GM23338 (cell line): ENCODE measurements at regions not wholly inside any gene's neighbourhood (a gene's known extent, or its start where the extent isn't known, plus 50 kb on each side); places are given as distances from the start of the nearest gene placed in this dataset.

Experiments used
- ATAC-seq: fragments of 200-7000 bp; cut with Tn5 transposase; 3 replicates; pipeline ENCODE4 v1.9.1; 2020
- DNase-seq: peaks from one replicate; pipeline ENCODE4 v3.0.0-alpha.2; 2015; ENCODE audit warnings: low spot score
- H2AFZ ChIP-seq: fragments of 200-600 bp; sonication (generic); 2 replicates; pipeline ENCODE4 v1.8.0; 2016; ENCODE audit warnings: antibody characterized with exemption, mild to moderate bottlenecking, moderate library complexity
- H3F3A ChIP-seq: fragments of 200-600 bp; sonication (generic); replicated peaks from 2 replicates; pipeline ENCODE4 v1.8.0; 2017; ENCODE audit warnings: antibody characterized with exemption, mixed run types, low read depth
- H3K27ac ChIP-seq: fragments of 200-600 bp; sonication (generic); 2 replicates; pipeline ENCODE4 v1.6.1; 2016; ENCODE audit warnings: low read depth
- H3K27me3 ChIP-seq: fragments of 200-600 bp; sonication (generic); 2 replicates; pipeline ENCODE4 v1.8.0; 2016; ENCODE audit warnings: mild to moderate bottlenecking, mixed run types, moderate library complexity; ENCODE audit not compliant: insufficient read depth
- H3K36me3 ChIP-seq: fragments of 200-600 bp; sonication (generic); 2 replicates; pipeline ENCODE4 v1.8.0; 2016; ENCODE audit warnings: mild to moderate bottlenecking; ENCODE audit not compliant: insufficient read depth
- H3K4me1 ChIP-seq: fragments of 200-600 bp; sonication (generic); 2 replicates; pipeline ENCODE4 v1.8.0; 2016; ENCODE audit warnings: mild to moderate bottlenecking, moderate library complexity; ENCODE audit not compliant: insufficient read depth
- H3K4me2 ChIP-seq: fragments of 200-600 bp; sonication (generic); 2 replicates; pipeline ENCODE4 v1.7.1; 2017; ENCODE audit warnings: mixed run types
- H3K4me3 ChIP-seq: fragments of 200-600 bp; sonication (generic); 2 replicates; pipeline ENCODE4 v1.6.1; 2016; ENCODE audit warnings: mixed run types
- H3K79me2 ChIP-seq: fragments of 200-600 bp; sonication (generic); replicated peaks from 2 replicates; pipeline ENCODE4 v1.8.0; 2017; ENCODE audit warnings: mild to moderate bottlenecking; ENCODE audit not compliant: insufficient read depth
- H3K9me2 ChIP-seq: fragments of 200-600 bp; sonication (generic); 2 replicates; pipeline ENCODE4 v1.8.0; 2017; ENCODE audit not compliant: insufficient read depth
- H4K20me1 ChIP-seq: fragments of 200-600 bp; sonication (generic); replicated peaks from 2 replicates; pipeline ENCODE4 v1.8.0; 2017; ENCODE audit warnings: mild to moderate bottlenecking; ENCODE audit not compliant: insufficient read depth
- H3K27ac Mint-ChIP-seq: 2 replicates; pipeline ENCODE4 v1.8.0; 2020; ENCODE audit warnings: inconsistent platforms, mild to moderate bottlenecking, moderate library complexity, mixed read lengths
- H3K27me3 Mint-ChIP-seq: 3 replicates; pipeline ENCODE4 v1.8.0; 2022; ENCODE audit warnings: low read depth, mild to moderate bottlenecking, moderate library complexity, mixed read lengths, inconsistent platforms; ENCODE audit not compliant: insufficient read depth, poor library complexity
- H3K36me3 Mint-ChIP-seq: 3 replicates; pipeline ENCODE4 v1.8.0; 2021; ENCODE audit warnings: low read depth, mild to moderate bottlenecking, inconsistent platforms, moderate library complexity, mixed read lengths
- H3K4me1 Mint-ChIP-seq: 3 replicates; pipeline ENCODE4 v1.8.0; 2020; ENCODE audit warnings: mild to moderate bottlenecking, inconsistent platforms, mixed read lengths
- H3K4me3 Mint-ChIP-seq: 3 replicates; pipeline ENCODE4 v1.8.0; 2021; ENCODE audit warnings: moderate library complexity, mild to moderate bottlenecking, inconsistent platforms, mixed read lengths
- H3K9me3 Mint-ChIP-seq: 3 replicates; pipeline ENCODE4 v1.8.0; 2020; ENCODE audit warnings: moderate library complexity, mild to moderate bottlenecking, inconsistent platforms, mixed read lengths
- CREB1 ChIP-seq: fragments of 250-450 bp; sonication (Bioruptor Pico); IDR thresholded peaks from 2 replicates; pipeline ENCODE4 v1.5.0; 2020; ENCODE audit warnings: low read depth, mild to moderate bottlenecking, moderate library complexity
- CTCF ChIP-seq, 2 experiments: fragments of 200-600 bp in 1 of 2; sonication (generic) in 1 of 2; conservative IDR thresholded peaks; 2 replicates each; pipeline versions ENCODE4 v1.5.1 to v1.6.1; 2016 to 2017; ENCODE audit warnings: antibody characterized with exemption in 2 of 2, low read depth in 2 of 2, mild to moderate bottlenecking in 2 of 2, moderate library complexity in 1 of 2
- EZH2phosphoT487 ChIP-seq: fragments of 200-600 bp; sonication (generic); IDR thresholded peaks from one replicate; pipeline ENCODE4 v1.8.1; 2018; ENCODE audit warnings: antibody characterized with exemption; ENCODE audit not compliant: unreplicated experiment
- JUNB ChIP-seq: IDR thresholded peaks from one replicate; pipeline ENCODE4 v1.6.1; 2016; ENCODE audit warnings: antibody characterized with exemption; ENCODE audit not compliant: unreplicated experiment
- NANOG ChIP-seq: IDR thresholded peaks from 2 replicates; pipeline ENCODE4 v1.6.1; 2016; ENCODE audit warnings: antibody characterized with exemption, borderline replicate concordance
- REST ChIP-seq: IDR thresholded peaks from one replicate; pipeline ENCODE4 v1.6.1; 2018; ENCODE audit warnings: antibody characterized with exemption; ENCODE audit not compliant: unreplicated experiment
- ZNF114 ChIP-seq: fragments of 250-450 bp; sonication (Bioruptor Pico); IDR thresholded peaks from 2 replicates; pipeline ENCODE4 v1.5.0; 2020; ENCODE audit warnings: mild to moderate bottlenecking, moderate library complexity
- ZNF331 ChIP-seq: fragments of 250-450 bp; sonication (Bioruptor Pico); IDR thresholded peaks from 2 replicates; pipeline ENCODE4 v1.5.0; 2020; ENCODE audit warnings: low read depth, mild to moderate bottlenecking, moderate library complexity
- ZNF462 ChIP-seq: fragments of 250-450 bp; sonication (Bioruptor Pico); IDR thresholded peaks from 2 replicates; pipeline ENCODE4 v1.5.0; 2020; ENCODE audit warnings: mild to moderate bottlenecking, moderate library complexity

GRCh38 chr6:56004426-56004825 lies 129.0 kb upstream of the BMP5 start:
- Mint-ChIP-seq H3K36me3 (no peaks in the 10 kb centered on the region; the same call in 2 of the 3 replicates), H3K27ac (no peak overlapping the region)
- H2AFZ ChIP-seq = no peak overlapping the region; the same call in 1 of the 2 replicates

More at GRCh38 chr6:56004426-56004825, 129.0 kb upstream of the BMP5 start:
- Mint-ChIP-seq H3K4me3 (no peak overlapping the region), H3K4me1 (no peaks in the 10 kb centered on the region), H3K27me3 (no peaks in the 10 kb centered on the region), H3K9me3 (no peaks in the 10 kb centered on the region)
- no peaks in the 10 kb centered on the region for H3K27me3 ChIP-seq
- H3K4me3 ChIP-seq = no peak overlapping the region
- H3K27ac ChIP-seq = no peak overlapping the region
- no peaks in the 10 kb centered on the region for H3F3A ChIP-seq
- H3K9me2 ChIP-seq = no peaks in the 10 kb centered on the region; the same call in 1 of the 2 replicates
- TF ChIP-seq CTCF (conservative IDR thresholded peaks at IDR 0.05; ENCODE audit: low read depth in 2 of 2) (no peak), ZNF331 (CRISPR knock-in tag) (no peak), ZNF462 (no peak), EZH2phosphoT487 (no peak), JUNB (no peak), ZNF114 (CRISPR knock-in tag) (no peak), REST (no peak), CREB1 (CRISPR knock-in tag) (no peak), NANOG (no peak)
- no peaks in the 10 kb centered on the region for H4K20me1 ChIP-seq
- H3K4me2 ChIP-seq = no peak overlapping the region
- DNase-seq = no peak
- H3K79me2 ChIP-seq = no peaks in the 10 kb centered on the region
- no peaks in the 10 kb centered on the region for H3K36me3 ChIP-seq
- ATAC-seq = no peak
- H3K4me1 ChIP-seq = no peaks in the 10 kb centered on the region
